ENCODE measurements at regions not wholly inside any gene's neighbourhood (a gene's known extent, or its start where the extent isn't known, plus 50 kb on each side); places are given as distances from the start of the nearest gene placed in this dataset.

GRCh38 chr1:104979651-104980050, 1230.0 kb downstream of the AMY1C start:
- DNase-seq (ENCODE audit: low spot score): no peak
- Histone ChIP-seq H3K4me1 (ENCODE audit: insufficient read depth) (no peaks in the 10 kb centered on the region), H3K36me3 (replicated peaks; ENCODE audit: insufficient read depth, low read depth) (no peaks in the 10 kb centered on the region), H3K27me3 (no peaks in the 10 kb centered on the region), H3K9me3 (ENCODE audit: low read depth) (no peaks in the 10 kb centered on the region), H2AFZ (no peak overlapping the region), H3K79me2 (no peaks in the 10 kb centered on the region), H3K4me3 (no peak overlapping the region), H4K20me1 (ENCODE audit: insufficient read depth, poor library complexity, severe bottlenecking) (no peaks in the 10 kb centered on the region), H3K27ac (no peak overlapping the region), H3K4me2 (no peak overlapping the region), H3K9me2 (replicated peaks; ENCODE audit: insufficient read depth) (no peaks in the 10 kb centered on the region)
- 61% methylated on average over 1 of the region's 1 CpG for WGBS (ENCODE audit: low lambda C conversion rate, missing lambda C conversion rate)
- TF ChIP-seq EZH2 (IDR thresholded peaks at IDR 0.05; ENCODE audit: borderline replicate concordance): no peak
- TF ChIP-seq EZH2phosphoT487 (IDR thresholded peaks at IDR 0.05; ENCODE audit: low read depth, severe bottlenecking, unreplicated experiment): no peak
- no peak for TF ChIP-seq CTCF (IDR thresholded peaks at IDR 0.05; ENCODE audit: poor library complexity)

- Histone ChIP-seq H4K20me1 (ENCODE audit: insufficient read depth, poor library complexity, severe bottlenecking) (no peaks in the 10 kb centered on the region), H3K27me3 (no peaks in the 10 kb centered on the region), H3K79me2 (no peaks in the 10 kb centered on the region), H3K4me1 (ENCODE audit: insufficient read depth) (no peaks in the 10 kb centered on the region), H3K4me3 (no peak overlapping the region), H3K36me3 (replicated peaks; ENCODE audit: insufficient read depth, low read depth) (no peaks in the 10 kb centered on the region), H3K27ac (no peak overlapping the region), H3K9me3 (ENCODE audit: low read depth) (no peaks in the 10 kb centered on the region), H3K4me2 (no peak overlapping the region), H3K9me2 (replicated peaks; ENCODE audit: insufficient read depth) (no peaks in the 10 kb centered on the region), H2AFZ (no peak overlapping the region)
- DNase-seq (ENCODE audit: low spot score): no peak
- TF ChIP-seq EZH2phosphoT487 (IDR thresholded peaks at IDR 0.05; ENCODE audit: low read depth, severe bottlenecking, unreplicated experiment) (no peak), EZH2 (IDR thresholded peaks at IDR 0.05; ENCODE audit: borderline replicate concordance) (no peak), CTCF (IDR thresholded peaks at IDR 0.05; ENCODE audit: poor library complexity) (no peak)
- WGBS (ENCODE audit: low lambda C conversion rate, missing lambda C conversion rate): 86% methylated on average over 1 of the region's 1 CpG
These were observed 1237.5 kb downstream of the AMY1C start for GRCh38 chr1:104987210-104987609.

- no peaks in the 10 kb centered on the region for H3K27me3 ChIP-seq
- no peaks in the 10 kb centered on the region for H3K9me2 ChIP-seq (replicated peaks; ENCODE audit: insufficient read depth)
- H3K4me1 ChIP-seq (ENCODE audit: insufficient read depth): no peaks in the 10 kb centered on the region
- H3K4me2 ChIP-seq: no peak overlapping the region
- H3K36me3 ChIP-seq (replicated peaks; ENCODE audit: insufficient read depth, low read depth): no peaks in the 10 kb centered on the region
- no peak overlapping the region for H2AFZ ChIP-seq
- H3K27ac ChIP-seq: no peak overlapping the region
- H3K9me3 ChIP-seq (ENCODE audit: low read depth): no peaks in the 10 kb centered on the region
- H3K79me2 ChIP-seq: no peaks in the 10 kb centered on the region
- H3K4me3 ChIP-seq: no peak overlapping the region
- TF ChIP-seq EZH2 (IDR thresholded peaks at IDR 0.05; ENCODE audit: borderline replicate concordance): no peak
- TF ChIP-seq CTCF (IDR thresholded peaks at IDR 0.05; ENCODE audit: poor library complexity): no peak
- no peak for TF ChIP-seq EZH2phosphoT487 (IDR thresholded peaks at IDR 0.05; ENCODE audit: low read depth, severe bottlenecking, unreplicated experiment)
- WGBS (ENCODE audit: low lambda C conversion rate, missing lambda C conversion rate): 90% methylated on average over 3 of the region's 3 CpGs
- H4K20me1 ChIP-seq (ENCODE audit: insufficient read depth, poor library complexity, severe bottlenecking): no peaks in the 10 kb centered on the region
- DNase-seq (ENCODE audit: low spot score): no peak
These were observed 1239.3 kb downstream of the AMY1C start for GRCh38 chr1:104989012-104989411.

- H4K20me1 ChIP-seq (ENCODE audit: insufficient read depth, poor library complexity, severe bottlenecking): no peaks in the 10 kb centered on the region
- no peaks in the 10 kb centered on the region for H3K36me3 ChIP-seq (replicated peaks; ENCODE audit: insufficient read depth, low read depth)
- no peak overlapping the region for H3K4me3 ChIP-seq
- H3K79me2 ChIP-seq: no peaks in the 10 kb centered on the region
- no peaks in the 10 kb centered on the region for H3K9me2 ChIP-seq (replicated peaks; ENCODE audit: insufficient read depth)
- WGBS (ENCODE audit: low lambda C conversion rate, missing lambda C conversion rate): 54% methylated on average over 3 of the region's 3 CpGs
- no peaks in the 10 kb centered on the region for H3K27me3 ChIP-seq
- TF ChIP-seq EZH2 (IDR thresholded peaks at IDR 0.05; ENCODE audit: borderline replicate concordance) (no peak), CTCF (IDR thresholded peaks at IDR 0.05; ENCODE audit: poor library complexity) (no peak), EZH2phosphoT487 (IDR thresholded peaks at IDR 0.05; ENCODE audit: low read depth, severe bottlenecking, unreplicated experiment) (no peak)
- no peak overlapping the region for H2AFZ ChIP-seq
- H3K4me1 ChIP-seq (ENCODE audit: insufficient read depth): no peaks in the 10 kb centered on the region
- no peaks in the 10 kb centered on the region for H3K9me3 ChIP-seq (ENCODE audit: low read depth)
- no peak overlapping the region for H3K27ac ChIP-seq
- H3K4me2 ChIP-seq: no peak overlapping the region
- DNase-seq (ENCODE audit: low spot score): no peak
These were observed 1242.0 kb downstream of the AMY1C start for GRCh38 chr1:104991702-104992101.
